ENCODE measurements at regions not wholly inside any gene's neighbourhood (a gene's known extent, or its start where the extent isn't known, plus 50 kb on each side); places are given as distances from the start of the nearest gene placed in this dataset.

- TF ChIP-seq CTCF (IDR thresholded peaks at IDR 0.05) = no peak
- no peak for TF ChIP-seq EZH2 (IDR thresholded peaks at IDR 0.05; ENCODE audit: borderline replicate concordance, insufficient read depth, low read depth, low read length, poor library complexity, severe bottlenecking)
Measured at GRCh38 chr15:35665896-35666536, 120.1 kb upstream of the DPH6 start.
